WERI-Rb-1 (cell line): ENCODE measurements at regions not wholly inside any gene's neighbourhood (a gene's known extent, or its start where the extent isn't known, plus 50 kb on each side); places are given as distances from the start of the nearest gene placed in this dataset.
"Not testable (repeated sequence)": the region's sequence is repeated elsewhere in the genome, so short reads cannot be mapped to it uniquely, and the experiment has no call there.

Source experiments
- DNase-seq: peaks from one replicate; pipeline ENCODE4 v3.0.0-alpha.2; 2020
- H3K27ac ChIP-seq: fragments of 250-450 bp; sonication (Bioruptor Pico); 2 replicates; pipeline ENCODE4 v1.5.1; 2020; ENCODE audit warnings: mild to moderate bottlenecking, moderate library complexity
- H3K27me3 ChIP-seq: fragments of 250-450 bp; sonication (Bioruptor Pico); 2 replicates; pipeline ENCODE4 v1.5.1; 2021; ENCODE audit warnings: mild to moderate bottlenecking, low read depth, moderate library complexity; ENCODE audit not compliant: insufficient read depth, severe bottlenecking
- H3K36me3 ChIP-seq: fragments of 250-450 bp; sonication (Bioruptor Pico); 2 replicates; pipeline ENCODE4 v1.5.1; 2020; ENCODE audit warnings: mild to moderate bottlenecking, moderate library complexity
- H3K4me3 ChIP-seq: 2 replicates; pipeline ENCODE4 v1.5.1; 2011; ENCODE audit warnings: low read depth, mild to moderate bottlenecking, control low read depth, low read length
- H3K9me3 ChIP-seq: fragments of 250-450 bp; sonication (Bioruptor Pico); 2 replicates; pipeline ENCODE4 v1.5.1; 2021; ENCODE audit warnings: mild to moderate bottlenecking, moderate library complexity; ENCODE audit not compliant: severe bottlenecking
- TF ChIP-seq, protein P1 (sequence below): IDR thresholded peaks from 2 replicates; pipeline ENCODE4 v1.5.1; 2011; ENCODE audit warnings: low read depth, mild to moderate bottlenecking, control low read depth, inconsistent platforms, low read length

- TF ChIP-seq, protein P1, sequence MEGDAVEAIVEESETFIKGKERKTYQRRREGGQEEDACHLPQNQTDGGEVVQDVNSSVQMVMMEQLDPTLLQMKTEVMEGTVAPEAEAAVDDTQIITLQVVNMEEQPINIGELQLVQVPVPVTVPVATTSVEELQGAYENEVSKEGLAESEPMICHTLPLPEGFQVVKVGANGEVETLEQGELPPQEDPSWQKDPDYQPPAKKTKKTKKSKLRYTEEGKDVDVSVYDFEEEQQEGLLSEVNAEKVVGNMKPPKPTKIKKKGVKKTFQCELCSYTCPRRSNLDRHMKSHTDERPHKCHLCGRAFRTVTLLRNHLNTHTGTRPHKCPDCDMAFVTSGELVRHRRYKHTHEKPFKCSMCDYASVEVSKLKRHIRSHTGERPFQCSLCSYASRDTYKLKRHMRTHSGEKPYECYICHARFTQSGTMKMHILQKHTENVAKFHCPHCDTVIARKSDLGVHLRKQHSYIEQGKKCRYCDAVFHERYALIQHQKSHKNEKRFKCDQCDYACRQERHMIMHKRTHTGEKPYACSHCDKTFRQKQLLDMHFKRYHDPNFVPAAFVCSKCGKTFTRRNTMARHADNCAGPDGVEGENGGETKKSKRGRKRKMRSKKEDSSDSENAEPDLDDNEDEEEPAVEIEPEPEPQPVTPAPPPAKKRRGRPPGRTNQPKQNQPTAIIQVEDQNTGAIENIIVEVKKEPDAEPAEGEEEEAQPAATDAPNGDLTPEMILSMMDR, result no peak
- H3K9me3 ChIP-seq, result no peaks in the 10 kb centered on the region
- no peak overlapping the region for H3K27ac ChIP-seq
- H3K36me3 ChIP-seq, result no peaks in the 10 kb centered on the region
- H3K4me3 ChIP-seq, result no peak overlapping the region
- H3K27me3 ChIP-seq, result peaks cover 87% of the 10 kb centered on the region
- DNase-seq, result no peak
These were observed 81.6 kb upstream of the FAT1 start for GRCh38 chr4:186805020-186805820.

DNA sequence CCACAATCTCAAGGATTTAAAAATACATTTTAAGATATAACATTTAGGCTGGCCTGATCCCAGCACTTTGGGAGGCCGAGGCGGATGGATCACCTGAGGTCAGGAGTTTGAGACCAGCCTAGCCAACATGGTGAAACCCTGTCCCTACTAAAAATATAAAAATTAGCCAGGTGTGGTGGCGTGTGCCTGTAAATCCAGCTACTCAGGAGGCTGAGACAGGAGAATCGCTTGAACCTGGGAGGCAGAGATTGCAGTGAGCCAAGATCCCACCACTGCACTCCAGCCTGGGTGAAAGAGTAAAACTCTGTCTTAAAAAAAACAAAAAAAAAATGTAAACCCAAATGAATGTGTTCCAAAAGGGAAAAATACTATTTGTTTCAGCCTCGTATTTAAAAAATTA is 82.3 kb upstream of the FAT1 start:
- peaks cover 83% of the 10 kb centered on the region for H3K27me3 ChIP-seq
- DNase-seq, H3K27ac ChIP-seq, H3K36me3 ChIP-seq, H3K9me3 ChIP-seq, H3K4me3 ChIP-seq: not testable (repeated sequence)

DNA sequence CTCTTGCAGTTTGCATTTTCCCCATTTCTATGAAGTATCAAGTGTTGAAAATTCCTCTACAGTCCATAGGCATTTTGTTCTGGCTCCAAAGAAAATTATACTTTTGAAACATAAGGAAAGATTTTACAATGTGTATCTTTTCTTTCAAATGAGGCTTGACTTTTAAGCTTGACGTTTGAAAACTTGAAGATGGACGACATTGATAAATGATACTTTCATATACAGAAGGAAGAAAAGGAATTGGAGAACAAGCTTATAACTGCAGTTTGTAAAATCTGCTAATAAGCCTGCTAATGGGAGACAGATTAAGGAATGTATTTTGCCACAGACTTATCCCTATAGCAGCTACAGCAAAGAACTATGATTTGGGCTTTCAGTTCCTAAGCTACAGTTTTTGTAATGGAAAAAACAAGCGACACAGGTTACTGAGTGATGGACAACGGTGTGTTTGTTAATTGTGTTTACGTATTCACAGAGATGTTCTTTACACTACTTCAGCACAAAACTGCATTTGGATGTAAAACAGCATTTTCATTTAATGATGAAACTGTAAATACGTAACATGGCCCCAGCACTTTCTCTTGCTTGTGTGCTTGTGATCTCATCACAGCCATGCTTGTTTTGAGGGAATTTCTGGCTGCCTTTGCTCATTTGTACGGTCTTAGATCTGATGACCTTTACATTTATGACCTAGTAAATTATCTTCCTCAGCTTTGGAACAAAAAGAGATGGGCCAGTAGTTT is 83.2 kb upstream of the FAT1 start:
- peaks cover 77% of the 10 kb centered on the region for H3K27me3 ChIP-seq
- H3K36me3 ChIP-seq, result no peaks in the 10 kb centered on the region
- H3K4me3 ChIP-seq, result no peak overlapping the region
- no peak for DNase-seq
- H3K27ac ChIP-seq, result no peak overlapping the region
- TF ChIP-seq, protein P1, result no peak
- no peaks in the 10 kb centered on the region for H3K9me3 ChIP-seq

GRCh38 chr4:186807808-186808629 is 84.4 kb upstream of the FAT1 start:
- H3K36me3 ChIP-seq, result no peaks in the 10 kb centered on the region
- no peak for DNase-seq
- H3K9me3 ChIP-seq, result no peaks in the 10 kb centered on the region
- H3K27me3 ChIP-seq, result peaks cover 77% of the 10 kb centered on the region
- no peak overlapping the region for H3K27ac ChIP-seq
- TF ChIP-seq, protein P1, result no peak
- H3K4me3 ChIP-seq, result no peak overlapping the region

- no peak overlapping the region for H3K27ac ChIP-seq
- TF ChIP-seq, protein P1, result no peak
These were observed 85.0 kb upstream of the FAT1 start for GRCh38 chr4:186808630-186809018.

GRCh38 chr4:186809070-186809469 is 85.4 kb upstream of the FAT1 start:
- DNase-seq, result no peak
- H3K4me3 ChIP-seq, result no peak overlapping the region
- no peak overlapping the region for H3K27ac ChIP-seq
- H3K27me3 ChIP-seq, result peaks cover 76% of the 10 kb centered on the region
- TF ChIP-seq, protein P1, result no peak
- H3K36me3 ChIP-seq, result no peaks in the 10 kb centered on the region
- no peaks in the 10 kb centered on the region for H3K9me3 ChIP-seq

More at GRCh38 chr4:186808630-186809018, 85.0 kb upstream of the FAT1 start:
- Histone ChIP-seq H3K9me3 (no peaks in the 10 kb centered on the region), H3K27me3 (peaks cover 76% of the 10 kb centered on the region), H3K36me3 (no peaks in the 10 kb centered on the region), H3K4me3 (no peak overlapping the region)
- DNase-seq, result no peak
